Activated T-helper 1 cell treated with anti-CD3 and anti-CD28 coated beads, Interleukin-12 subunit alpha, Interleukin-12 subunit beta, Interleukin-2, Interleukin-4 antibody, amounts not matched to agents 30 ng/mL and 10 ng/mL and 1 ng/mL, durations not matched to agents 14 hours and 24 hours and 36 hours (primary cell): ENCODE measurements at regions not wholly inside any gene's neighbourhood (a gene's known extent, or its start where the extent isn't known, plus 50 kb on each side); places are given as distances from the start of the nearest gene placed in this dataset.
"Not testable (repeated sequence)": the region's sequence is repeated elsewhere in the genome, so short reads cannot be mapped to it uniquely, and the experiment has no call there.

ENCODE experiments used
- DNase-seq: peaks from one replicate; pipeline ENCODE4 v3.0.0; 2021; ENCODE audit warnings: low spot score
- H3K27ac Mint-ChIP-seq: one replicate; pipeline ENCODE4 v1.8.0; 2021; ENCODE audit warnings: mild to moderate bottlenecking, mixed read lengths
- H3K27me3 Mint-ChIP-seq: one replicate; pipeline ENCODE4 v1.8.0; 2022; ENCODE audit warnings: mild to moderate bottlenecking, moderate library complexity, mixed read lengths; ENCODE audit not compliant: insufficient read depth
- H3K36me3 Mint-ChIP-seq: one replicate; pipeline ENCODE4 v1.8.0; 2021; ENCODE audit warnings: low read depth, mixed read lengths
- H3K4me1 Mint-ChIP-seq: one replicate; pipeline ENCODE4 v1.8.0; 2021; ENCODE audit warnings: low read depth, mixed read lengths
- H3K4me3 Mint-ChIP-seq: one replicate; pipeline ENCODE4 v1.8.0; 2021; ENCODE audit warnings: mild to moderate bottlenecking, moderate library complexity, mixed read lengths
- H3K9me3 Mint-ChIP-seq: one replicate; pipeline ENCODE4 v1.8.0; 2021; ENCODE audit warnings: mixed read lengths
- intact Hi-C: fragments of 100-400 bp; cut with micrococcal nuclease; formaldehyde crosslinking; loops from one replicate; pipeline ENCODE4 v1.15.1; 2024

GRCh38 chr13:33358076-33358475 lies 72.5 kb upstream of the STARD13 start:
- H3K4me3 Mint-ChIP-seq, DNase-seq, intact Hi-C loops, H3K27ac Mint-ChIP-seq, H3K9me3 Mint-ChIP-seq, H3K4me1 Mint-ChIP-seq, H3K36me3 Mint-ChIP-seq: not testable (repeated sequence)
- H3K27me3 Mint-ChIP-seq: peaks cover 15% of the 10 kb centered on the region

GRCh38 chr13:33362986-33363727 lies 77.6 kb upstream of the STARD13 start:
- intact Hi-C loops: no loop called here
- H3K4me3 Mint-ChIP-seq: no peak overlapping the region
- H3K4me1 Mint-ChIP-seq: peaks cover 6% of the 10 kb centered on the region
- no peaks in the 10 kb centered on the region for H3K36me3 Mint-ChIP-seq
- H3K27ac Mint-ChIP-seq: no peak overlapping the region
- peaks cover 3% of the 10 kb centered on the region for H3K27me3 Mint-ChIP-seq
- peaks cover 7% of the 10 kb centered on the region for H3K9me3 Mint-ChIP-seq
- no peak for DNase-seq

- H3K4me1 Mint-ChIP-seq: peaks cover 7% of the 10 kb centered on the region
- no peak for DNase-seq
- no peak overlapping the region for H3K27ac Mint-ChIP-seq
- H3K27me3 Mint-ChIP-seq: peaks cover 3% of the 10 kb centered on the region
- peaks cover 7% of the 10 kb centered on the region for H3K9me3 Mint-ChIP-seq
- H3K4me3 Mint-ChIP-seq: no peak overlapping the region
- intact Hi-C loops: no loop called here
- H3K36me3 Mint-ChIP-seq: no peaks in the 10 kb centered on the region
These were observed 78.6 kb upstream of the STARD13 start for GRCh38 chr13:33364192-33364591.

GRCh38 chr13:33366469-33367062 lies 81.0 kb upstream of the STARD13 start:
- intact Hi-C loops: no loop called here
- Mint-ChIP-seq H3K27ac (no peak overlapping the region), H3K4me3 (no peak overlapping the region)

GRCh38 chr13:33367171-33367895 lies 81.8 kb upstream of the STARD13 start:
- intact Hi-C loops: no loop called here
- Mint-ChIP-seq H3K9me3 (no peaks in the 10 kb centered on the region), H3K27ac (no peak overlapping the region), H3K4me1 (peaks cover 7% of the 10 kb centered on the region), H3K36me3 (no peaks in the 10 kb centered on the region), H3K4me3 (no peak overlapping the region), H3K27me3 (peaks cover 3% of the 10 kb centered on the region)
- no peak for DNase-seq

More at GRCh38 chr13:33366469-33367062, 81.0 kb upstream of the STARD13 start:
- Mint-ChIP-seq H3K9me3 (peaks cover under 1% of the 10 kb centered on the region), H3K27me3 (peaks cover 3% of the 10 kb centered on the region), H3K36me3 (no peaks in the 10 kb centered on the region), H3K4me1 (peaks cover 7% of the 10 kb centered on the region)
- DNase-seq: no peak

- Mint-ChIP-seq H3K9me3 (no peaks in the 10 kb centered on the region), H3K27ac (no peak overlapping the region)
These were observed 82.4 kb upstream of the STARD13 start for GRCh38 chr13:33367926-33368325.

GRCh38 chr13:33369073-33369472 lies 83.5 kb upstream of the STARD13 start:
- Mint-ChIP-seq H3K4me1 (peaks cover 7% of the 10 kb centered on the region), H3K36me3 (no peaks in the 10 kb centered on the region), H3K4me3 (no peak overlapping the region), H3K27ac (no peak overlapping the region), H3K27me3 (peaks cover 3% of the 10 kb centered on the region), H3K9me3 (no peaks in the 10 kb centered on the region)
- DNase-seq: no peak
- intact Hi-C loops: no loop called here

More at GRCh38 chr13:33367926-33368325, 82.4 kb upstream of the STARD13 start:
- peaks cover 3% of the 10 kb centered on the region for H3K27me3 Mint-ChIP-seq
- H3K4me3 Mint-ChIP-seq: no peak overlapping the region
- DNase-seq: no peak
- H3K36me3 Mint-ChIP-seq: no peaks in the 10 kb centered on the region
- peaks cover 7% of the 10 kb centered on the region for H3K4me1 Mint-ChIP-seq
- intact Hi-C loops: no loop called here

- intact Hi-C loops: no loop called here
- Mint-ChIP-seq H3K4me1 (peaks cover 7% of the 10 kb centered on the region), H3K27ac (no peak overlapping the region), H3K4me3 (no peak overlapping the region), H3K36me3 (no peaks in the 10 kb centered on the region), H3K27me3 (no peaks in the 10 kb centered on the region), H3K9me3 (no peaks in the 10 kb centered on the region)
- DNase-seq: no peak
These were observed 86.8 kb upstream of the STARD13 start for GRCh38 chr13:33372251-33372919.

- no peak for DNase-seq
- H3K4me3 Mint-ChIP-seq: no peak overlapping the region
- no peaks in the 10 kb centered on the region for H3K9me3 Mint-ChIP-seq
- no peaks in the 10 kb centered on the region for H3K4me1 Mint-ChIP-seq
- H3K27ac Mint-ChIP-seq: no peak overlapping the region
- H3K36me3 Mint-ChIP-seq: no peaks in the 10 kb centered on the region
- intact Hi-C loops: no loop called here
- no peaks in the 10 kb centered on the region for H3K27me3 Mint-ChIP-seq
These were observed 88.1 kb upstream of the STARD13 start for GRCh38 chr13:33373624-33374023.

GRCh38 chr13:33375421-33375820 lies 89.9 kb upstream of the STARD13 start:
- H3K9me3 Mint-ChIP-seq: no peaks in the 10 kb centered on the region
- intact Hi-C loops: no loop called here
- no peaks in the 10 kb centered on the region for H3K27me3 Mint-ChIP-seq
- no peak overlapping the region for H3K27ac Mint-ChIP-seq
- H3K4me3 Mint-ChIP-seq: no peak overlapping the region
- no peaks in the 10 kb centered on the region for H3K4me1 Mint-ChIP-seq
- no peak for DNase-seq
- no peaks in the 10 kb centered on the region for H3K36me3 Mint-ChIP-seq

GRCh38 chr13:33376212-33376611 lies 90.7 kb upstream of the STARD13 start:
- Mint-ChIP-seq H3K9me3 (no peaks in the 10 kb centered on the region), H3K36me3 (no peaks in the 10 kb centered on the region), H3K27me3 (no peaks in the 10 kb centered on the region), H3K27ac (no peak overlapping the region), H3K4me1 (no peaks in the 10 kb centered on the region), H3K4me3 (no peak overlapping the region)
- DNase-seq: no peak
- intact Hi-C loops: no loop called here

- Mint-ChIP-seq H3K4me3 (no peak overlapping the region), H3K4me1 (no peaks in the 10 kb centered on the region), H3K27me3 (no peaks in the 10 kb centered on the region), H3K9me3 (no peaks in the 10 kb centered on the region), H3K27ac (no peak overlapping the region), H3K36me3 (no peaks in the 10 kb centered on the region)
- no peak for DNase-seq
- intact Hi-C loops: no loop called here
These were observed 91.9 kb upstream of the STARD13 start for GRCh38 chr13:33377411-33377810.

GRCh38 chr13:33377825-33378224 lies 92.3 kb upstream of the STARD13 start:
- Mint-ChIP-seq H3K4me1 (no peaks in the 10 kb centered on the region), H3K4me3 (no peak overlapping the region), H3K27me3 (no peaks in the 10 kb centered on the region), H3K27ac (no peak overlapping the region), H3K36me3 (no peaks in the 10 kb centered on the region), H3K9me3 (no peaks in the 10 kb centered on the region)
- intact Hi-C loops: no loop called here
- DNase-seq: no peak
